HFF-Myc (cell line): ENCODE measurements at regions not wholly inside any gene's neighbourhood (a gene's known extent, or its start where the extent isn't known, plus 50 kb on each side); places are given as distances from the start of the nearest gene placed in this dataset.

Source experiments
- DNase-seq: peaks from one replicate; pipeline ENCODE4 v3.0.0-alpha.2; 2011; ENCODE audit warnings: low read depth; ENCODE audit errors: extremely low read depth
- H3K4me3 ChIP-seq: replicated peaks from 2 replicates; pipeline ENCODE4 v1.5.1; 2011; ENCODE audit warnings: low read depth, mild to moderate bottlenecking, control low read depth, low read length
- TF ChIP-seq, protein P1 (sequence below): IDR thresholded peaks from 2 replicates; pipeline ENCODE4 v1.5.1; 2012; ENCODE audit warnings: mild to moderate bottlenecking, low read depth, low read length, control low read depth; ENCODE audit errors: missing control alignments

DNA sequence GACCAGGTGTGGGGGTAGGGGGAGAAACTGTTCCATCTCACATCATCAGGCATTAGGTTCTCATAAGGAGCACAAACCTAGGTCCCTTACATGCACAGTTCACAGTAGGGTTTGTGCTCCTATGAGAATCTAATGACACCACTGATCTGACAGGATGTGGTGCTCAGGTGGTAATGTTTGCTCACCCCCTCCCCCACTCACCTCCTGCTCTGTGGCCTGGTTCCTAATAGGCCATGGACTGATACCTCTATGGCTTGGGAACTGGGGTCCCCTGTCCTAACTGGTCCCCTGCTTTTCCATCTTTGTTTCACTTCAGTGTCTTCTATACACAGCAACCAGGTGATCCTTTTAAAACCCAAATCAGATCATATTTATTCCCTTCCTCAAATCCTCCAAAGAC is 267.8 kb downstream of the TNS1 start:
- TF ChIP-seq, protein P1, sequence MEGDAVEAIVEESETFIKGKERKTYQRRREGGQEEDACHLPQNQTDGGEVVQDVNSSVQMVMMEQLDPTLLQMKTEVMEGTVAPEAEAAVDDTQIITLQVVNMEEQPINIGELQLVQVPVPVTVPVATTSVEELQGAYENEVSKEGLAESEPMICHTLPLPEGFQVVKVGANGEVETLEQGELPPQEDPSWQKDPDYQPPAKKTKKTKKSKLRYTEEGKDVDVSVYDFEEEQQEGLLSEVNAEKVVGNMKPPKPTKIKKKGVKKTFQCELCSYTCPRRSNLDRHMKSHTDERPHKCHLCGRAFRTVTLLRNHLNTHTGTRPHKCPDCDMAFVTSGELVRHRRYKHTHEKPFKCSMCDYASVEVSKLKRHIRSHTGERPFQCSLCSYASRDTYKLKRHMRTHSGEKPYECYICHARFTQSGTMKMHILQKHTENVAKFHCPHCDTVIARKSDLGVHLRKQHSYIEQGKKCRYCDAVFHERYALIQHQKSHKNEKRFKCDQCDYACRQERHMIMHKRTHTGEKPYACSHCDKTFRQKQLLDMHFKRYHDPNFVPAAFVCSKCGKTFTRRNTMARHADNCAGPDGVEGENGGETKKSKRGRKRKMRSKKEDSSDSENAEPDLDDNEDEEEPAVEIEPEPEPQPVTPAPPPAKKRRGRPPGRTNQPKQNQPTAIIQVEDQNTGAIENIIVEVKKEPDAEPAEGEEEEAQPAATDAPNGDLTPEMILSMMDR = no peak
- H3K4me3 ChIP-seq = no peak overlapping the region
- DNase-seq = no peak

DNA sequence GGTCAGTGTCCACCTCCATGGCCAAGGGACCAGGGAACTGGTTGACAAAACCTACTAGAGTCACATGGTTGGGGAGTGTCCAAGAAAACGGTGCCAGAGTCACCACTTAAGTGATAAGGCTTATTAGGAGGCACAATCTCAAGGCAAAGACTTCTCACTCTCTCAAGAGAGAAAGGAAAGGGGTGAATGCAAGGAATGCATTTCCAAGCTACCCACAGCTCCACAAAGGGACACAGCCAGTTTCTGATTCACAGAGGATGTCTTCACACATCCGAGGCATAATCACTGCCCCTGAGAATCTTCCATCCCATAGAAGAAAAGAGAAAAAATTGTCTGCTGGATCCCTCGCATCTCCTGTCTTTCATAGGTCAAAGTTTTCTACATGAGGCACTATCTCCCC is 269.3 kb downstream of the TNS1 start:
- H3K4me3 ChIP-seq = no peak overlapping the region
- TF ChIP-seq, protein P1 = no peak
- DNase-seq = no peak

DNA sequence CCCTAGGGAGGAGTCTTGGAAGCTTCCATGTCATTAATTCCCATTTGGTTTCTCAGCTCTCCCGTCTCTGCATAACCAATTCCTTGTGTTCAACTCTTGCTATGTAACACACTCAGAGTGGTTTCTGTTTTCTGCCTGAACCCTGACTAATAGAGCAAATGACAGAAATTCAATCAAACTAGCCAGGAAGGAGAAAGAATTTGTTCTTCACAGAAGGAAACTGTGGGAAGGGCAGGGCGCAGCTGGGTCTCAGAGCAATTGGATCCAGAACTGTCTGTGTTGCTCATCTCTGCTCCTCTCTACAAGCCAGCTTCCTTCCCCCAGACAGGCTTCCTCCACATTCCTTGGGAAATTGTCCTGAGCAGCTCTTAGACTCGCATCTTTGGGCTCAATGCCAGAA is 269.8 kb downstream of the TNS1 start:
- TF ChIP-seq, protein P1 = no peak
- no peak for DNase-seq
- H3K4me3 ChIP-seq = no peak overlapping the region

DNA sequence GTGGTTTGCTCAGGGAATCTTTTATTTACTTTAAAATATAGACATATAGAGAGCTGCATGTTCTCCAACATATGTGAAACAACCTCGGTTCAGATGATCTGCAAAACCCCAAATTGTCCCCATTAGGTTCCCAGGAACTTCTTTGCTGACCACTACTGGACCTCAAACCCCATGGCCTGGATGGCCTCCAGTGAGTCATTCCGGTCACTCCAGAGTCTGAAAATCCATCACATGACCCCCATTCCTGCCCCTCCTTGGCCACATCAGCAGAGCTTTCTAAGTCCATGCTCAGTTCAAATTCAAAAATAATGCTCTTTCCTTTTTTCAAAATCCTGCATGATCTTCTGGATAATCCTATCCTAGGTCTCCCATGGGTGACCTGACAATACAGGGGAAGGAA is 271.0 kb downstream of the TNS1 start:
- TF ChIP-seq, protein P1 = no peak
- no peak overlapping the region for H3K4me3 ChIP-seq
- no peak for DNase-seq

DNA sequence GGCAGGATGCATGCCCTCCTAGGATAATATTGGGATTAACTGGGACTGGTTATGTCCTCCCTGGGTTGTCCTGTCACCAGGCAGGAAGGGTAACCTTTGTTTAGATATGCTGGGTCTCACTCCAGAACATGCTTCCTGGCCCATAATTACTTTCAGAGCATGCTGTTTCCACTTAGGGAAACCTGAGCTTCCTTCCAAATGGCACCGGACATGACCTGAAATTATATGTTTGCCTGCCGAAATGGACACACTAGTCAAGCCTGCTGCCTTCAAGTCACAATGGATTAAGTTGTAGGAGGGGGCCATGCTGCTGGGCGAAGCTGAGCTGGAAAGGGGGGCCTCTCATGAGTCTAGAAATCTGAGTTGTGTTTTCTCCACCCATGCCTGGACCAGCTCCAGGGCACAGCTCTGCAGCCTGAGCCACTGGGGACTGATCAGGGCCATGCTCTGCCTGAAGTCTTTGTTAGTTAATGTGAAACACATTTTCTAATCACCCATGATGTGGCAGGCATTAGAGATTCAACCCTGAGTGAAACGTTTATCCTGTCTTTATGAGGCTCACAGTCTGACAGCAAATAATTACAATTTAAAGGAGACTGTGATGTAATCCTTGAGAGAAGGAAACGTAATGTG is 273.3 kb downstream of the TNS1 start:
- H3K4me3 ChIP-seq = no peak overlapping the region
- TF ChIP-seq, protein P1 = no peak
- no peak for DNase-seq

DNA sequence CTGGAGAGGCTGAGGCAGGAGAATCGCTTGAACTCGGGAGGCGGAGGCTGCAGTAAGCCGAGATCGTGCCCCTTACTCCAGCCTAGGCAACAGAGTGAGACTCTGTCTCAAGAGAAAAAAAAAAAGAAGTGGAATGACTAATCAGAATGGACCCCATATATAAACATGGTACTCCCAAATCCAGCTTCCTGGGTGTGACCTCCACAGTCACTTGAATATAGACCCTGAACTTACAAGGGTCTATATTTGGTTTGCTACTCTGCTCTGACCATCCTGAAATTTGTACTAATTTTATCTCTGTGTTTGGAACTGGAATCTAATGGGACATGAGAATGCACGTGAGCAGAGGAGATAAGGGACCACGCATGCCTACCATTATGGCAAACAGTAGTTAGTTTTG is 275.0 kb downstream of the TNS1 start:
- no peak for DNase-seq
- TF ChIP-seq, protein P1 = no peak
- H3K4me3 ChIP-seq = no peak overlapping the region

DNA sequence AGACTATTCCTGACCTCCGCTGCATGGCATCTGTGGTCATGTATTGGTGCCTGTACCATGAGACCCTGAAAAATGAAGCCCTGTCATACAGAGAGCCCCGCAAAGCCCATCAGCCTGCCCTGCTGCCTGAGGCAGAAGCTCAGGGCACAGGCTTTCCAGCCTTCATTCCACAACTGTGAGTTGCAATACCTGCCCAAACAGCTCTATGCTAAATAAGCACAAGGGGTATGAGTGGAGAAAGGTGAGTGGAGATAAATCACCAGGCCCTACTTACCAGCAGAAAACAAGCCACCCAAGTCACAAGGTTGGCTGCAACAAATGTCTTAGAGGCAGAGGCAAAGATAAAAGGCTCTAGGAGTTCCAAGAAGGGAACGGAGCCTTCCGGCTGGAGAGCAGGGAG is 277.4 kb downstream of the TNS1 start:
- H3K4me3 ChIP-seq = no peak overlapping the region
- no peak for DNase-seq
- TF ChIP-seq, protein P1 = no peak
